HEK293 (cell line): ENCODE measurements at regions not wholly inside any gene's neighbourhood (a gene's known extent, or its start where the extent isn't known, plus 50 kb on each side); places are given as distances from the start of the nearest gene placed in this dataset.

ENCODE experiments used
- CTCF ChIA-PET: fragments of 350-600 bp; formaldehyde crosslinking; extraction: SDS; loops from one replicate; lab custom pipeline; 2021; ENCODE audit warnings: antibody characterized with exemption; lab: Yijun Ruan, JAX
- POLR2A ChIA-PET: fragments of 300-600 bp; formaldehyde crosslinking; extraction: SDS; loops from one replicate; lab custom pipeline; 2020; ENCODE audit warnings: antibody characterized with exemption, inconsistent platforms; lab: Yijun Ruan, JAX
- H3K27ac ChIP-seq: fragments of 200-500 bp; sonication (Bioruptor generic); 2 replicates; pipeline ENCODE4 v1.5.1; 2014; ENCODE audit warnings: low read depth, low read length, control low read depth, inconsistent platforms; ENCODE audit errors: extremely low read depth
- H3K36me3 ChIP-seq, 2 experiments: fragments of 200-500 bp in 1 of 2; sonication (Bioruptor generic) in 1 of 2; 1 replicate in 1 of 2; 2 replicates in 1 of 2; pipeline ENCODE4 v1.5.1; 2014 to 2017; ENCODE audit warnings: inconsistent platforms in 2 of 2, low read length in 2 of 2; ENCODE audit not compliant: control insufficient read depth in 2 of 2, insufficient read depth in 1 of 2
- H3K4me1 ChIP-seq: fragments of 200-500 bp; sonication (Bioruptor generic); 2 replicates; pipeline ENCODE4 v1.5.1; 2014; ENCODE audit warnings: mild to moderate bottlenecking, low read length, inconsistent platforms; ENCODE audit not compliant: control insufficient read depth, insufficient read depth
- H3K4me3 ChIP-seq: 2 replicates; pipeline ENCODE4 v1.5.1; 2011; ENCODE audit warnings: low read depth, mild to moderate bottlenecking, control low read depth, low read length, moderate library complexity
- H3K9me3 ChIP-seq: fragments of 200-500 bp; sonication (Bioruptor generic); 2 replicates; pipeline ENCODE4 v1.5.1; 2014; ENCODE audit warnings: low read depth, low read length, inconsistent platforms; ENCODE audit not compliant: control insufficient read depth, insufficient read depth
- GLIS1 ChIP-seq: fragments of 450-650 bp; formaldehyde crosslinking; IDR thresholded peaks from 2 replicates; pipeline ENCODE4 v1.5.1; 2016; ENCODE audit warnings: missing biosample characterization, missing genetic modification characterization
- IKZF3 ChIP-seq: fragments of 450-650 bp; IDR thresholded peaks from 2 replicates; pipeline ENCODE4 v1.5.0; 2018; ENCODE audit warnings: missing biosample characterization, mild to moderate bottlenecking, missing genetic modification characterization, moderate library complexity
- OSR2 ChIP-seq: fragments of 450-650 bp; formaldehyde crosslinking; IDR thresholded peaks from 2 replicates; pipeline ENCODE4 v1.5.1; 2016; ENCODE audit warnings: missing biosample characterization, missing genetic modification characterization
- PRDM1 ChIP-seq: fragments of 450-650 bp; formaldehyde crosslinking; IDR thresholded peaks from 2 replicates; pipeline ENCODE4; 2016; ENCODE audit warnings: missing biosample characterization, missing genetic modification characterization
- ZBTB20 ChIP-seq: fragments of 450-650 bp; formaldehyde crosslinking; IDR thresholded peaks from 2 replicates; pipeline ENCODE4 v1.5.1; 2016; ENCODE audit warnings: missing biosample characterization, missing genetic modification characterization
- ZBTB26 ChIP-seq: fragments of 450-650 bp; formaldehyde crosslinking; optimal IDR thresholded peaks from 2 replicates; pipeline ENCODE3; 2016; ENCODE audit warnings: missing biosample characterization, mild to moderate bottlenecking, missing genetic modification characterization
- ZBTB48 ChIP-seq: fragments of 450-650 bp; formaldehyde crosslinking; IDR thresholded peaks from 2 replicates; pipeline ENCODE4 v1.5.1; 2016; ENCODE audit warnings: missing biosample characterization, missing genetic modification characterization
- ZFP37 ChIP-seq: fragments of 450-650 bp; formaldehyde crosslinking; IDR thresholded peaks from 2 replicates; pipeline ENCODE4 v1.5.1; 2016; ENCODE audit warnings: missing biosample characterization, missing genetic modification characterization
- ZNF26 ChIP-seq: fragments of 450-650 bp; formaldehyde crosslinking; IDR thresholded peaks from 2 replicates; pipeline ENCODE4 v1.5.1; 2016; ENCODE audit warnings: missing biosample characterization, missing genetic modification characterization
- ZNF274 ChIP-seq, 2 experiments: fragments of 200-500 bp in 1 of 2; fragments of 450-650 bp in 1 of 2; sonication (Bioruptor generic) in 1 of 2; formaldehyde crosslinking in 1 of 2; IDR thresholded peaks; 2 replicates each; pipeline versions ENCODE4 v1.5.1 to v1.6.1; 2014 to 2016; ENCODE audit warnings: borderline replicate concordance in 1 of 2, inconsistent platforms in 1 of 2, low read length in 1 of 2, missing biosample characterization in 1 of 2, missing genetic modification characterization in 1 of 2
- ZNF335 ChIP-seq: fragments of 450-650 bp; formaldehyde crosslinking; conservative IDR thresholded peaks from 2 replicates; pipeline ENCODE4 v1.5.1; 2016; ENCODE audit warnings: missing biosample characterization, missing genetic modification characterization
- ZNF501 ChIP-seq: fragments of 450-650 bp; formaldehyde crosslinking; IDR thresholded peaks from 2 replicates; pipeline ENCODE4 v1.5.1; 2016; ENCODE audit warnings: missing biosample characterization, missing genetic modification characterization
- ZNF518A ChIP-seq: fragments of 450-650 bp; formaldehyde crosslinking; conservative IDR thresholded peaks from 2 replicates; pipeline ENCODE4 v1.5.1; 2016; ENCODE audit warnings: low read depth, missing biosample characterization, missing genetic modification characterization
- ZNF610 ChIP-seq: fragments of 450-650 bp; formaldehyde crosslinking; IDR thresholded peaks from 2 replicates; pipeline ENCODE4 v1.5.1; 2016; ENCODE audit warnings: missing biosample characterization, missing genetic modification characterization, borderline replicate concordance
- ZNF624 ChIP-seq: fragments of 450-650 bp; formaldehyde crosslinking; IDR thresholded peaks from 2 replicates; pipeline ENCODE4 v1.5.1; 2017; ENCODE audit warnings: missing biosample characterization, missing genetic modification characterization
- ZNF664 ChIP-seq: fragments of 450-650 bp; formaldehyde crosslinking; IDR thresholded peaks from 2 replicates; pipeline ENCODE4 v1.5.1; 2016; ENCODE audit warnings: missing biosample characterization, missing genetic modification characterization
- ZNF747 ChIP-seq: fragments of 450-650 bp; formaldehyde crosslinking; IDR thresholded peaks from 2 replicates; pipeline ENCODE4 v1.5.1; 2016; ENCODE audit warnings: missing biosample characterization, missing genetic modification characterization
- ZNF792 ChIP-seq: fragments of 450-650 bp; formaldehyde crosslinking; IDR thresholded peaks from 2 replicates; pipeline ENCODE4 v1.5.1; 2016; ENCODE audit warnings: missing biosample characterization, missing genetic modification characterization
- TF ChIP-seq, protein P1 (sequence below): fragments of 450-650 bp; formaldehyde crosslinking; IDR thresholded peaks from 2 replicates; pipeline ENCODE4 v1.5.1; 2016; ENCODE audit warnings: missing biosample characterization, missing genetic modification characterization, borderline replicate concordance
- TF ChIP-seq, protein P2 (sequence below): fragments of 450-650 bp; formaldehyde crosslinking; IDR thresholded peaks from 2 replicates; pipeline ENCODE4 v1.5.1; 2016; ENCODE audit warnings: missing biosample characterization, missing genetic modification characterization
- TF ChIP-seq, protein P3 (sequence below): fragments of 450-650 bp; formaldehyde crosslinking; IDR thresholded peaks from 2 replicates; pipeline ENCODE4 v1.5.1; 2017; ENCODE audit warnings: missing biosample characterization, mild to moderate bottlenecking, missing genetic modification characterization, moderate library complexity

GRCh38 chr5:2297991-2298390 lies 415.3 kb upstream of the IRX4 start:
- no peaks in the 10 kb centered on the region for H3K36me3 ChIP-seq
- H3K9me3 ChIP-seq, result no peaks in the 10 kb centered on the region
- TF ChIP-seq, protein P1, sequence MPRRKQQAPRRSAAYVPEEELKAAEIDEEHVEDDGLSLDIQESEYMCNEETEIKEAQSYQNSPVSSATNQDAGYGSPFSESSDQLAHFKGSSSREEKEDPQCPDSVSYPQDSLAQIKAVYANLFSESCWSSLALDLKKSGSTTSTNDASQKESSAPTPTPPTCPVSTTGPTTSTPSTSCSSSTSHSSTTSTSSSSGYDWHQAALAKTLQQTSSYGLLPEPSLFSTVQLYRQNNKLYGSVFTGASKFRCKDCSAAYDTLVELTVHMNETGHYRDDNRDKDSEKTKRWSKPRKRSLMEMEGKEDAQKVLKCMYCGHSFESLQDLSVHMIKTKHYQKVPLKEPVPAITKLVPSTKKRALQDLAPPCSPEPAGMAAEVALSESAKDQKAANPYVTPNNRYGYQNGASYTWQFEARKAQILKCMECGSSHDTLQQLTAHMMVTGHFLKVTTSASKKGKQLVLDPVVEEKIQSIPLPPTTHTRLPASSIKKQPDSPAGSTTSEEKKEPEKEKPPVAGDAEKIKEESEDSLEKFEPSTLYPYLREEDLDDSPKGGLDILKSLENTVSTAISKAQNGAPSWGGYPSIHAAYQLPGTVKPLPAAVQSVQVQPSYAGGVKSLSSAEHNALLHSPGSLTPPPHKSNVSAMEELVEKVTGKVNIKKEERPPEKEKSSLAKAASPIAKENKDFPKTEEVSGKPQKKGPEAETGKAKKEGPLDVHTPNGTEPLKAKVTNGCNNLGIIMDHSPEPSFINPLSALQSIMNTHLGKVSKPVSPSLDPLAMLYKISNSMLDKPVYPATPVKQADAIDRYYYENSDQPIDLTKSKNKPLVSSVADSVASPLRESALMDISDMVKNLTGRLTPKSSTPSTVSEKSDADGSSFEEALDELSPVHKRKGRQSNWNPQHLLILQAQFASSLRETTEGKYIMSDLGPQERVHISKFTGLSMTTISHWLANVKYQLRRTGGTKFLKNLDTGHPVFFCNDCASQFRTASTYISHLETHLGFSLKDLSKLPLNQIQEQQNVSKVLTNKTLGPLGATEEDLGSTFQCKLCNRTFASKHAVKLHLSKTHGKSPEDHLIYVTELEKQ (tag by site-specific recombination), result no peak
- TF ChIP-seq, protein P2, sequence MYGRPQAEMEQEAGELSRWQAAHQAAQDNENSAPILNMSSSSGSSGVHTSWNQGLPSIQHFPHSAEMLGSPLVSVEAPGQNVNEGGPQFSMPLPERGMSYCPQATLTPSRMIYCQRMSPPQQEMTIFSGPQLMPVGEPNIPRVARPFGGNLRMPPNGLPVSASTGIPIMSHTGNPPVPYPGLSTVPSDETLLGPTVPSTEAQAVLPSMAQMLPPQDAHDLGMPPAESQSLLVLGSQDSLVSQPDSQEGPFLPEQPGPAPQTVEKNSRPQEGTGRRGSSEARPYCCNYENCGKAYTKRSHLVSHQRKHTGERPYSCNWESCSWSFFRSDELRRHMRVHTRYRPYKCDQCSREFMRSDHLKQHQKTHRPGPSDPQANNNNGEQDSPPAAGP (tag by site-specific recombination), result no peak
- TF ChIP-seq PRDM1 (tag by site-specific recombination) (no peak), ZBTB48 (tag by site-specific recombination) (no peak), ZNF501 (tag by site-specific recombination) (no peak), ZBTB26 (no peak), GLIS1 (tag by site-specific recombination) (no peak), ZFP37 (tag by site-specific recombination) (no peak), OSR2 (tag by site-specific recombination) (no peak), ZNF624 (tag by site-specific recombination) (no peak), ZNF26 (tag by site-specific recombination) (no peak), ZNF792 (tag by site-specific recombination) (no peak), ZBTB20 (no peak), ZNF335 (no peak), ZNF747 (tag by site-specific recombination) (no peak)
- TF ChIP-seq, protein P3, sequence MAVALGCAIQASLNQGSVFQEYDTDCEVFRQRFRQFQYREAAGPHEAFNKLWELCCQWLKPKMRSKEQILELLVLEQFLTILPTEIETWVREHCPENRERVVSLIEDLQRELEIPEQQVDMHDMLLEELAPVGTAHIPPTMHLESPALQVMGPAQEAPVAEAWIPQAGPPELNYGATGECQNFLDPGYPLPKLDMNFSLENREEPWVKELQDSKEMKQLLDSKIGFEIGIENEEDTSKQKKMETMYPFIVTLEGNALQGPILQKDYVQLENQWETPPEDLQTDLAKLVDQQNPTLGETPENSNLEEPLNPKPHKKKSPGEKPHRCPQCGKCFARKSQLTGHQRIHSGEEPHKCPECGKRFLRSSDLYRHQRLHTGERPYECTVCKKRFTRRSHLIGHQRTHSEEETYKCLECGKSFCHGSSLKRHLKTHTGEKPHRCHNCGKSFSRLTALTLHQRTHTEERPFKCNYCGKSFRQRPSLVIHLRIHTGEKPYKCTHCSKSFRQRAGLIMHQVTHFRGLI (tag by site-specific recombination), result no peak
- H3K4me3 ChIP-seq, result no peak overlapping the region
- POLR2A ChIA-PET, result no interaction called here
- CTCF ChIA-PET, result no interaction called here
- H3K27ac ChIP-seq, result no peak overlapping the region
- H3K4me1 ChIP-seq, result no peaks in the 10 kb centered on the region

GRCh38 chr5:2295476-2295875 lies 412.8 kb upstream of the IRX4 start:
- Histone ChIP-seq H3K36me3 (no peaks in the 10 kb centered on the region), H3K4me1 (no peaks in the 10 kb centered on the region), H3K4me3 (no peak overlapping the region), H3K27ac (no peak overlapping the region), H3K9me3 (no peaks in the 10 kb centered on the region)
- CTCF ChIA-PET, result no interaction called here
- POLR2A ChIA-PET, result no interaction called here
- TF ChIP-seq IKZF3 (no peak), ZNF274 (IDR thresholded peaks at IDR 0.05; ENCODE audit: low read length) (no peak), ZNF274 (tag by site-specific recombination; IDR thresholded peaks at IDR 0.05; ENCODE audit: borderline replicate concordance) (no peak), ZFP37 (tag by site-specific recombination) (no peak), ZNF518A (tag by site-specific recombination) (no peak), ZNF610 (tag by site-specific recombination) (no peak), ZNF664 (tag by site-specific recombination) (no peak)
